GM12875 (cell line): ENCODE measurements at regions not wholly inside any gene's neighbourhood (a gene's known extent, or its start where the extent isn't known, plus 50 kb on each side); places are given as distances from the start of the nearest gene placed in this dataset.

Experiments used
- H3K4me3 ChIP-seq: one replicate; pipeline ENCODE4 v1.5.1; 2011; ENCODE audit warnings: low read depth, low read length, control low read depth
- CTCF ChIP-seq: IDR thresholded peaks from 2 replicates; pipeline ENCODE4 v1.5.1; 2011; ENCODE audit warnings: low read depth, mild to moderate bottlenecking, control low read depth, inconsistent platforms, low read length, moderate library complexity, borderline replicate concordance; ENCODE audit not compliant: insufficient read depth

- TF ChIP-seq CTCF: no peak
- no peak overlapping the region for H3K4me3 ChIP-seq
Observed at GRCh38 chr5:40410964-40411635, 268.6 kb upstream of the PTGER4 start.

- TF ChIP-seq CTCF: no peak
- H3K4me3 ChIP-seq: no peak overlapping the region
Observed at GRCh38 chr5:40410231-40410861, 269.4 kb upstream of the PTGER4 start.

GRCh38 chr5:40409601-40410000 lies 270.1 kb upstream of the PTGER4 start:
- H3K4me3 ChIP-seq: no peak overlapping the region
- no peak for TF ChIP-seq CTCF

- H3K4me3 ChIP-seq: no peak overlapping the region
Observed at GRCh38 chr5:40406741-40407211, 272.9 kb upstream of the PTGER4 start.

GRCh38 chr5:40405996-40406740 lies 273.5 kb upstream of the PTGER4 start:
- no peak overlapping the region for H3K4me3 ChIP-seq
- no peak for TF ChIP-seq CTCF

More at GRCh38 chr5:40406741-40407211, 272.9 kb upstream of the PTGER4 start:
- TF ChIP-seq CTCF: no peak

- TF ChIP-seq CTCF: no peak
- H3K4me3 ChIP-seq: no peak overlapping the region
Observed at GRCh38 chr5:40405230-40405629, 274.5 kb upstream of the PTGER4 start.
